ENCODE measurements at regions not wholly inside any gene's neighbourhood (a gene's known extent, or its start where the extent isn't known, plus 50 kb on each side); places are given as distances from the start of the nearest gene placed in this dataset.

- Histone ChIP-seq H3K4me3 (no peak overlapping the region), H3K9me3 (no peaks in the 10 kb centered on the region), H3K27me3 (no peaks in the 10 kb centered on the region), H3K36me3 (no peaks in the 10 kb centered on the region), H3K4me1 (no peaks in the 10 kb centered on the region), H3K27ac (no peak overlapping the region)
- in situ Hi-C loops (cut with MboI; ENCODE audit: low pct_ligation_motif_present in 1 of 4, low pct_unique_long_range_greater_than_20kb in 1 of 4, low sequenced_read_pairs in 3 of 4) (no loop called here), intact Hi-C loops (cut with DNase I; ENCODE audit: low total_unique reads) (no loop called here)
- TF ChIP-seq POLR2A (IDR thresholded peaks at IDR 0.05) (no peak), EP300 (IDR thresholded peaks at IDR 0.05; ENCODE audit: low read depth) (no peak), CTCF (IDR thresholded peaks at IDR 0.05) (no peak), POLR2AphosphoS5 (IDR thresholded peaks at IDR 0.05) (no peak)
- no peak for DNase-seq
- 92% methylated on average over 1 of the region's 1 CpG; no CpG with 5 or more reads in 1 of the 2 donors for WGBS, 2 donors (ENCODE audit: low coverage in 1 of 2)
Observed at GRCh38 chr10:4587466-4587865, 238.5 kb upstream of the AKR1E2 start.

GRCh38 chr10:4586776-4587175 lies 239.2 kb upstream of the AKR1E2 start:
- Histone ChIP-seq H3K4me1 (no peaks in the 10 kb centered on the region), H3K27ac (no peak overlapping the region), H3K36me3 (no peaks in the 10 kb centered on the region), H3K27me3 (no peaks in the 10 kb centered on the region), H3K4me3 (no peak overlapping the region), H3K9me3 (no peaks in the 10 kb centered on the region)
- intact Hi-C loops (cut with DNase I; ENCODE audit: low total_unique reads) (no loop called here), in situ Hi-C loops (cut with MboI; ENCODE audit: low pct_ligation_motif_present in 1 of 4, low pct_unique_long_range_greater_than_20kb in 1 of 4, low sequenced_read_pairs in 3 of 4) (no loop called here)
- 83 to 92% methylated on average over 4 of the region's 4 CpGs for WGBS, 2 donors (ENCODE audit: low coverage in 1 of 2)
- DNase-seq = no peak
- TF ChIP-seq POLR2AphosphoS5 (IDR thresholded peaks at IDR 0.05) = no peak
- TF ChIP-seq EP300 (IDR thresholded peaks at IDR 0.05; ENCODE audit: low read depth) = no peak
- TF ChIP-seq CTCF (IDR thresholded peaks at IDR 0.05) = no peak
- TF ChIP-seq POLR2A (IDR thresholded peaks at IDR 0.05) = no peak

GRCh38 chr10:4581929-4582328 lies 244.1 kb upstream of the AKR1E2 start:
- no peak overlapping the region for H3K4me3 ChIP-seq
- TF ChIP-seq EP300 (IDR thresholded peaks at IDR 0.05; ENCODE audit: low read depth) = no peak
- no peak for TF ChIP-seq CTCF (IDR thresholded peaks at IDR 0.05)
- TF ChIP-seq POLR2A (IDR thresholded peaks at IDR 0.05) = no peak
- no peak for TF ChIP-seq POLR2AphosphoS5 (IDR thresholded peaks at IDR 0.05)
- no peaks in the 10 kb centered on the region for H3K9me3 ChIP-seq
- no peaks in the 10 kb centered on the region for H3K4me1 ChIP-seq
- no peak for DNase-seq
- 71 to 84% methylated on average over 2 to 3 of the region's 3 CpGs for WGBS, 2 donors (ENCODE audit: low coverage in 1 of 2)
- H3K27me3 ChIP-seq = no peaks in the 10 kb centered on the region
- H3K36me3 ChIP-seq = no peaks in the 10 kb centered on the region
- H3K27ac ChIP-seq = no peak overlapping the region
- in situ Hi-C loops (cut with MboI; ENCODE audit: low pct_ligation_motif_present in 1 of 4, low pct_unique_long_range_greater_than_20kb in 1 of 4, low sequenced_read_pairs in 3 of 4) (no loop called here), intact Hi-C loops (cut with DNase I; ENCODE audit: low total_unique reads) (no loop called here)

- 76 to 86% methylated on average over 1 to 3 of the region's 3 CpGs for WGBS, 2 donors (ENCODE audit: low coverage in 1 of 2)
- Histone ChIP-seq H3K9me3 (no peaks in the 10 kb centered on the region), H3K4me1 (no peaks in the 10 kb centered on the region), H3K27ac (no peak overlapping the region), H3K4me3 (no peak overlapping the region), H3K27me3 (no peaks in the 10 kb centered on the region), H3K36me3 (no peaks in the 10 kb centered on the region)
- TF ChIP-seq CTCF (IDR thresholded peaks at IDR 0.05) (no peak), EP300 (IDR thresholded peaks at IDR 0.05; ENCODE audit: low read depth) (no peak), POLR2A (IDR thresholded peaks at IDR 0.05) (no peak), POLR2AphosphoS5 (IDR thresholded peaks at IDR 0.05) (no peak)
- in situ Hi-C loops (cut with MboI; ENCODE audit: low pct_ligation_motif_present in 1 of 4, low pct_unique_long_range_greater_than_20kb in 1 of 4, low sequenced_read_pairs in 3 of 4) (no loop called here), intact Hi-C loops (cut with DNase I; ENCODE audit: low total_unique reads) (no loop called here)
- no peak for DNase-seq
Observed at GRCh38 chr10:4579844-4580243, 246.2 kb upstream of the AKR1E2 start.
